H9 (cell line): ENCODE measurements at regions not wholly inside any gene's neighbourhood (a gene's known extent, or its start where the extent isn't known, plus 50 kb on each side); places are given as distances from the start of the nearest gene placed in this dataset.

Experiments
- DNase-seq: peaks from one replicate; pipeline ENCODE4 v3.0.0-alpha.2; 2017
- H2AFZ ChIP-seq: one replicate; pipeline ENCODE4 v1.6.1; 2013; ENCODE audit warnings: mild to moderate bottlenecking, low read length, control low read depth, moderate library complexity
- H2AK5ac ChIP-seq: 2 replicates; pipeline ENCODE4 v1.6.1; 2013; ENCODE audit warnings: low read length, control low read depth, mixed read lengths; ENCODE audit not compliant: insufficient read length
- H2BK120ac ChIP-seq: one replicate; pipeline ENCODE4 v1.6.1; 2013; ENCODE audit warnings: low read depth, mild to moderate bottlenecking, low read length, control low read depth, inconsistent platforms; ENCODE audit not compliant: poor library complexity, severe bottlenecking
- H2BK12ac ChIP-seq: 2 replicates; pipeline ENCODE4 v1.6.1; 2013; ENCODE audit warnings: low read length, control low read depth, mixed read lengths, low read depth; ENCODE audit not compliant: insufficient read length
- H2BK15ac ChIP-seq: 2 replicates; pipeline ENCODE4 v1.6.1; 2013; ENCODE audit warnings: low read depth, low read length, control low read depth
- H2BK20ac ChIP-seq: one replicate; pipeline ENCODE4 v1.6.1; 2013; ENCODE audit warnings: low read depth, mild to moderate bottlenecking, low read length, control low read depth, inconsistent platforms; ENCODE audit not compliant: poor library complexity, severe bottlenecking
- H2BK5ac ChIP-seq: 2 replicates; pipeline ENCODE4 v1.6.1; 2013; ENCODE audit warnings: low read length, control low read depth, mixed read lengths; ENCODE audit not compliant: insufficient read length
- H3K14ac ChIP-seq: 2 replicates; pipeline ENCODE4 v1.6.1; 2013; ENCODE audit warnings: low read length, control low read depth; ENCODE audit not compliant: insufficient read depth
- H3K18ac ChIP-seq: 2 replicates; pipeline ENCODE4 v1.6.1; 2013; ENCODE audit warnings: low read depth, mild to moderate bottlenecking, mixed read lengths, low read length, control low read depth; ENCODE audit not compliant: insufficient read length
- H3K23ac ChIP-seq: 2 replicates; pipeline ENCODE4 v1.6.1; 2013; ENCODE audit warnings: low read length, control low read depth, mixed read lengths, low read depth; ENCODE audit not compliant: insufficient read length
- H3K23me2 ChIP-seq: 2 replicates; pipeline ENCODE4 v1.6.1; 2013; ENCODE audit warnings: low read depth, mild to moderate bottlenecking, mixed read lengths, low read length, control low read depth; ENCODE audit not compliant: insufficient read length, poor library complexity, severe bottlenecking
- H3K27ac ChIP-seq: 2 replicates; pipeline ENCODE4 v1.5.1; 2013; ENCODE audit warnings: low read length, control low read depth, mixed read lengths, low read depth; ENCODE audit not compliant: insufficient read length
- H3K27me3 ChIP-seq: 2 replicates; pipeline ENCODE4 v1.6.1; 2013; ENCODE audit warnings: low read length, control low read depth, inconsistent platforms; ENCODE audit not compliant: insufficient read depth
- H3K4ac ChIP-seq: 2 replicates; pipeline ENCODE4 v1.6.1; 2013; ENCODE audit warnings: low read depth, mild to moderate bottlenecking, control low read depth, inconsistent platforms, low read length, moderate library complexity
- H3K4me1 ChIP-seq: 2 replicates; pipeline ENCODE4 v1.6.1; 2013; ENCODE audit warnings: low read length, control low read depth, inconsistent platforms; ENCODE audit not compliant: insufficient read depth
- H3K4me2 ChIP-seq: 2 replicates; pipeline ENCODE4 v1.6.1; 2013; ENCODE audit warnings: low read length, control low read depth, mixed read lengths; ENCODE audit not compliant: insufficient read length, insufficient read depth
- H3K56ac ChIP-seq: 2 replicates; pipeline ENCODE4 v1.6.1; 2013; ENCODE audit warnings: low read depth, mild to moderate bottlenecking, mixed read lengths, low read length, control low read depth; ENCODE audit not compliant: insufficient read length
- H3K79me1 ChIP-seq: 2 replicates; pipeline ENCODE4 v1.6.1; 2013; ENCODE audit warnings: low read depth, mild to moderate bottlenecking, moderate library complexity, low read length, control low read depth, inconsistent platforms; ENCODE audit not compliant: insufficient read depth, poor library complexity, severe bottlenecking
- H3K79me2 ChIP-seq: 2 replicates; pipeline ENCODE4 v1.6.1; 2013; ENCODE audit warnings: low read length, control low read depth, inconsistent platforms; ENCODE audit not compliant: insufficient read depth
- H3K9ac ChIP-seq: 2 replicates; pipeline ENCODE4 v1.6.1; 2013; ENCODE audit warnings: low read length, control low read depth, mixed read lengths; ENCODE audit not compliant: insufficient read length; ENCODE audit errors: extremely low read depth
- H3K9me3 ChIP-seq: one replicate; pipeline ENCODE4 v1.6.1; 2013; ENCODE audit warnings: low read depth, low read length, inconsistent platforms; ENCODE audit not compliant: control insufficient read depth
- H3T11ph ChIP-seq: one replicate; pipeline ENCODE4 v1.6.1; 2013; ENCODE audit warnings: mild to moderate bottlenecking, low read length, control low read depth, inconsistent platforms
- H4K20me1 ChIP-seq: one replicate; pipeline ENCODE4 v1.6.1; 2013; ENCODE audit not compliant: control insufficient read depth, insufficient read length, insufficient read depth
- H4K5ac ChIP-seq: 2 replicates; pipeline ENCODE4 v1.6.1; 2013; ENCODE audit warnings: low read depth, mild to moderate bottlenecking, mixed read lengths, low read length, control low read depth; ENCODE audit not compliant: insufficient read length
- H4K8ac ChIP-seq: replicated peaks from 2 replicates; pipeline ENCODE4 v1.6.1; 2013; ENCODE audit warnings: low read length, control low read depth, mixed read lengths, low read depth; ENCODE audit not compliant: insufficient read length
- H4K91ac ChIP-seq: 2 replicates; pipeline ENCODE4 v1.6.1; 2013; ENCODE audit warnings: low read depth, mild to moderate bottlenecking, moderate library complexity, mixed read lengths, low read length, control low read depth; ENCODE audit not compliant: insufficient read length
- H3K27ac Mint-ChIP-seq, 3 experiments: 2 replicates in 2 of 3; 3 replicates in 1 of 3; pipeline ENCODE4 v1.8.0; 2020 to 2021; ENCODE audit warnings: mixed read lengths in 3 of 3, mild to moderate bottlenecking in 1 of 3, moderate library complexity in 1 of 3
- H3K27me3 Mint-ChIP-seq: 2 replicates; pipeline ENCODE4 v1.8.0; 2021; ENCODE audit warnings: low read depth, mild to moderate bottlenecking, moderate library complexity, mixed read lengths
- H3K36me3 Mint-ChIP-seq, 3 experiments: 2 replicates in 2 of 3; 3 replicates in 1 of 3; pipeline ENCODE4 v1.8.0; 2020 to 2021; ENCODE audit warnings: low read depth in 3 of 3, mixed read lengths in 3 of 3; ENCODE audit not compliant: insufficient read depth in 1 of 3
- H3K4me1 Mint-ChIP-seq, 2 experiments: 2 replicates each; pipeline ENCODE4 v1.8.0; 2020; ENCODE audit warnings: mixed read lengths in 2 of 2
- H3K4me3 Mint-ChIP-seq, 2 experiments: 2 replicates in 1 of 2; 3 replicates in 1 of 2; pipeline ENCODE4 v1.8.0; 2020 to 2021; ENCODE audit warnings: mild to moderate bottlenecking in 2 of 2, mixed read lengths in 2 of 2, moderate library complexity in 1 of 2
- H3K9me3 Mint-ChIP-seq, 2 experiments: 2 replicates in 1 of 2; 3 replicates in 1 of 2; pipeline ENCODE4 v1.8.0; 2020; ENCODE audit warnings: mild to moderate bottlenecking in 2 of 2, mixed read lengths in 2 of 2, moderate library complexity in 1 of 2
- CTCF ChIP-seq: fragments of 200-600 bp; sonication (generic); conservative IDR thresholded peaks from 3 replicates; pipeline ENCODE4 v1.8.0; 2021; ENCODE audit warnings: antibody characterized with exemption, mild to moderate bottlenecking
- WGBS: extraction: QIAGEN DNeasy Blood & Tissue Kit; methylation state at CpG from one replicate; pipeline ENCODE4 v1.1.7; 2013; ENCODE audit warnings: missing lambda C conversion rate, low lambda C conversion rate, mixed read lengths; ENCODE audit not compliant: insufficient read length; ENCODE audit errors: extremely low coverage; 5-methylcytosine and 5-hydroxymethylcytosine counted together

GRCh38 chr4:181078196-181078595 is 1165.0 kb upstream of the TENM3 start:
- Histone ChIP-seq H3K4me2 (no peak overlapping the region), H4K91ac (no peak overlapping the region), H3T11ph (no peak overlapping the region), H4K20me1 (no peaks in the 10 kb centered on the region), H3K4ac (no peak overlapping the region), H2BK120ac (no peak overlapping the region), H2BK15ac (no peak overlapping the region), H3K18ac (no peak overlapping the region), H3K23ac (no peak overlapping the region), H3K79me1 (no peaks in the 10 kb centered on the region), H3K23me2 (no peaks in the 10 kb centered on the region), H2AFZ (no peak overlapping the region), H2BK12ac (no peak overlapping the region), H3K14ac (no peak overlapping the region), H3K27ac (no peak overlapping the region), H3K27me3 (no peaks in the 10 kb centered on the region), H3K9me3 (no peaks in the 10 kb centered on the region), H4K8ac (no peak overlapping the region), H3K4me1 (no peaks in the 10 kb centered on the region), H3K9ac (no peak overlapping the region), H2BK20ac (no peak overlapping the region), H4K5ac (no peak overlapping the region), H3K79me2 (no peaks in the 10 kb centered on the region), H2BK5ac (no peak overlapping the region), H2AK5ac (no peak overlapping the region), H3K56ac (no peak overlapping the region)
- peaks cover 5 to 6% of the 10 kb centered on the region in 2 experiments; a peak in 4 of 5 replicates for H3K9me3 Mint-ChIP-seq
- H3K27ac Mint-ChIP-seq, result no peak overlapping the region
- no peaks in the 10 kb centered on the region for H3K27me3 Mint-ChIP-seq
- TF ChIP-seq CTCF, result no peak
- WGBS, result no CpG with 5 or more reads among the region's 1 CpG
- H3K4me3 Mint-ChIP-seq, result no peak overlapping the region
- H3K36me3 Mint-ChIP-seq, result peaks cover 0 to 4% (median 2%) of the 10 kb centered on the region in 3 experiments; a peak in 2 of 7 replicates
- DNase-seq, result no peak
- H3K4me1 Mint-ChIP-seq, result no peaks in the 10 kb centered on the region
